Thymus (tissue), 11 donors: ENCODE measurements at regions not wholly inside any gene's neighbourhood (a gene's known extent, or its start where the extent isn't known, plus 50 kb on each side); places are given as distances from the start of the nearest gene placed in this dataset.

Experiments
- DNase-seq, 9 donors: peaks; one replicate each; pipeline ENCODE4 v3.0.0-alpha.2; 2013; ENCODE audit warnings: low spot score in 9 of 9, low read depth in 6 of 9, missing footprints in 1 of 9
- H3K27ac ChIP-seq, 2 donors: one replicate each; pipeline ENCODE4 v1.5.1; 2013; ENCODE audit warnings: control low read depth in 1 of 2, low read depth in 1 of 2, low read length in 1 of 2, mild to moderate bottlenecking in 1 of 2, moderate library complexity in 1 of 2
- H3K27me3 ChIP-seq, 2 donors: one replicate each; pipeline ENCODE4 v1.5.1; 2013; ENCODE audit warnings: low read length in 1 of 2; ENCODE audit not compliant: control insufficient read depth in 2 of 2, insufficient read depth in 1 of 2
- H3K36me3 ChIP-seq, 2 donors: one replicate each; pipeline ENCODE4 v1.5.1; 2013; ENCODE audit warnings: low read length in 1 of 2, mild to moderate bottlenecking in 1 of 2, moderate library complexity in 1 of 2; ENCODE audit not compliant: control insufficient read depth in 2 of 2, insufficient read depth in 2 of 2
- H3K4me1 ChIP-seq, 2 donors: one replicate each; pipeline ENCODE4 v1.5.1; 2013; ENCODE audit warnings: low read length in 2 of 2; ENCODE audit not compliant: control insufficient read depth in 2 of 2, insufficient read depth in 2 of 2
- H3K4me3 ChIP-seq, 2 donors: one replicate each; pipeline ENCODE4 v1.5.1; 2013; ENCODE audit warnings: low read length in 2 of 2, control low read depth in 1 of 2, mild to moderate bottlenecking in 1 of 2
- H3K9me3 ChIP-seq, 2 donors: one replicate each; pipeline ENCODE4 v1.5.1; 2013; ENCODE audit warnings: low read length in 1 of 2, mild to moderate bottlenecking in 1 of 2; ENCODE audit not compliant: control insufficient read depth in 2 of 2, insufficient read depth in 1 of 2
- WGBS: extraction: QIAGEN DNeasy Blood & Tissue Kit; methylation state at CpG from one replicate; pipeline ENCODE4 v1.1.7; 2013; 5-methylcytosine and 5-hydroxymethylcytosine counted together
- donor health status: healthy.

GRCh38 chr12:115207216-115207915 is 523.4 kb upstream of the TBX3 start:
- Histone ChIP-seq H3K4me1 (no peaks in the 10 kb centered on the region), H3K27ac (no peak overlapping the region), H3K27me3 (no peaks in the 10 kb centered on the region), H3K36me3 (no peaks in the 10 kb centered on the region), H3K9me3 (no peaks in the 10 kb centered on the region), H3K4me3 (no peak overlapping the region)
- WGBS, result 75% methylated on average over 6 of the region's 6 CpGs
- no peak for DNase-seq

- no peak for DNase-seq
- Histone ChIP-seq H3K9me3 (no peaks in the 10 kb centered on the region), H3K27ac (no peak overlapping the region), H3K4me3 (no peak overlapping the region), H3K27me3 (no peaks in the 10 kb centered on the region), H3K36me3 (no peaks in the 10 kb centered on the region), H3K4me1 (no peaks in the 10 kb centered on the region)
- WGBS, result 83% methylated on average over 5 of the region's 5 CpGs
Measured at GRCh38 chr12:115206801-115207200, 522.8 kb upstream of the TBX3 start.

GRCh38 chr12:115205755-115206308 is 521.9 kb upstream of the TBX3 start:
- Histone ChIP-seq H3K36me3 (no peaks in the 10 kb centered on the region), H3K4me3 (no peak overlapping the region), H3K27me3 (no peaks in the 10 kb centered on the region), H3K27ac (no peak overlapping the region), H3K9me3 (no peaks in the 10 kb centered on the region), H3K4me1 (no peaks in the 10 kb centered on the region)
- DNase-seq, result no peak
- 59% methylated on average over 6 of the region's 6 CpGs for WGBS

DNA sequence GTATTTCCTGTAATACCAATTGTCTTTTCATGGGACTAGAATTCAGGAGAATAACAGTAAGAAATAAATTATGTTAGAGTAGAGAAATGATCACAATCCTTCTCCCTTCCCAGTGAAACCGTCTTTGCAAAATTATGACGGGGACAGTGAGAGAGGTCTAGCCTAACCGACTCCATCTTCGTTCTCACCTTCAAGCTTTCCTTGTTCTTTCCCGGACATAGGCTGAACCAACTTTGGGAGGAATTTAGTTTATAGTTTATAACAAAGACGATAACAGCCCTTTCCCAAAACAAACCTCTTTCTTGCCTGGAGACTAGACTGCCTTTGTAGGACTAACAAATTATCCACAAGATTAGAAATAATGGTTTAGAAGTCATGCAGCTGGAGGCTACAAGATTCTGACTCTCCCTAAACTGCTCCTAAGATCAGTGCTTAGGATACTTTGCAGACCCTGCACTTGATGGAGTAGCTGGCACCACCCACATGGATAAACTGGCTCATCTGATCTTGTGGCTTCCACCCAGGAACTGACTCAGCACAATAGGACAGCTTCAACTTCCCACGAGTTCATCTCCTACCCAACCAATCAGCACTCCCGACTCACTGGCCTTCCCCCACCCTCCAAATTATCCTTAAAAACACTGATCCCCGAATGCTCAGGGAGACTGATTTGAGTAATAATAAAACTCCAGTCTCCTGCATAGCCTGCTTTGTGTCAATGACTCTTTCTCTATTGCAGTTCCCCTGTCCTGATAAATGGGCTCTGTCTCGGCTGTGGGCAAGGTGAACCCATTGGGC is 521.2 kb upstream of the TBX3 start:
- no peak overlapping the region for H3K4me3 ChIP-seq
- no peak overlapping the region for H3K27ac ChIP-seq
- WGBS, result 83% methylated on average over 10 of the region's 10 CpGs
- H3K9me3 ChIP-seq, result no peaks in the 10 kb centered on the region
- no peak for DNase-seq
- H3K27me3 ChIP-seq, result no peaks in the 10 kb centered on the region
- H3K36me3 ChIP-seq, result no peaks in the 10 kb centered on the region
- H3K4me1 ChIP-seq, result no peaks in the 10 kb centered on the region

GRCh38 chr12:115203701-115204100 is 519.7 kb upstream of the TBX3 start:
- DNase-seq, result no peak
- H3K4me1 ChIP-seq, result no peaks in the 10 kb centered on the region
- H3K36me3 ChIP-seq, result no peaks in the 10 kb centered on the region
- no peaks in the 10 kb centered on the region for H3K27me3 ChIP-seq
- H3K4me3 ChIP-seq, result no peak overlapping the region
- 55% methylated on average over 2 of the region's 2 CpGs for WGBS
- H3K9me3 ChIP-seq, result no peaks in the 10 kb centered on the region
- H3K27ac ChIP-seq, result no peak overlapping the region

GRCh38 chr12:115201966-115202365 is 518.0 kb upstream of the TBX3 start:
- Histone ChIP-seq H3K4me1 (no peaks in the 10 kb centered on the region), H3K4me3 (no peak overlapping the region), H3K27ac (no peak overlapping the region), H3K36me3 (no peaks in the 10 kb centered on the region), H3K27me3 (no peaks in the 10 kb centered on the region), H3K9me3 (no peaks in the 10 kb centered on the region)
- DNase-seq, result no peak
- WGBS, result 85% methylated on average over 3 of the region's 3 CpGs

DNA sequence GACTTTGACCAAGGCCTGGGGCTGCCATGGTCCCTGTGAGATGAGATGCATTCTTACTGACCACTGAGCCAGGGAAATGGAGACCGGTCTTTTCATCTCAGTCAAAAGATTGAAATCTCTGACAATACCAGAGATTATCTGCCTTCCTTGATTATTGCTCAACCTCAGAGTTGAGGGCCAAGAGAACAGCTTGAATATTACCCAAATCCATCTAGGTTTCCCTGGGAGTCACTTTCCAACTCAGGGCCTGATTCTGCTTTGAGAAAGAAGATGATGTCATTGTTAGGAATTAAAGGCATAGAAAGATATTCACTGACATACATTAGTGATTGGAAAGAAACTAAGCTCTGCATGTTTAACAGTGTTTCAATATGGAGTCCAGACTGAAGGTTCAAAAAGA is 515.9 kb upstream of the TBX3 start:
- Histone ChIP-seq H3K4me3 (no peak overlapping the region), H3K4me1 (no peaks in the 10 kb centered on the region), H3K27ac (no peak overlapping the region), H3K36me3 (no peaks in the 10 kb centered on the region), H3K27me3 (no peaks in the 10 kb centered on the region), H3K9me3 (no peaks in the 10 kb centered on the region)
- 98% methylated on average over 1 of the region's 1 CpG for WGBS
- no peak for DNase-seq

DNA sequence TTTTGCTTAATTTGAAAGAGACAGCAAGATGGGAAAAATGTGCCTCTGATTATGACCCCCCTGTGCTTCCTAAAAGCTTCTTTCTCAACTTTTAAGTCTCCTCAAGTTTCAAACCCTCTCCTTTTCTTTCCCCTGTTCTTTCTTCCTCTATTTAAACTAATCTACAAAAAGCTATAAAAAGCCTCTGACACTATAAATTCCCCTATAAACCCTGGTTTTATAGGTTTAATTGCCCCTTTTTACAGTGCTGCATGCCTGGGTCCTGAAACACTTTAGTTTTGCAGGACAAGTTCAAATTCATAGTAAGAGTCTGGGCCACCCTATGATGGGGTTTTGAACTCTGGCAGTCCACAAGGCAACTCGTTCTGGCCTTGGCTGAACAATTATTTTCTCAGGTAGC is 510.9 kb upstream of the TBX3 start:
- no peaks in the 10 kb centered on the region for H3K4me1 ChIP-seq
- no peak overlapping the region for H3K4me3 ChIP-seq
- DNase-seq, result no peak
- H3K9me3 ChIP-seq, result no peaks in the 10 kb centered on the region
- WGBS, result 88% methylated on average over 1 of the region's 1 CpG
- no peak overlapping the region for H3K27ac ChIP-seq
- no peaks in the 10 kb centered on the region for H3K36me3 ChIP-seq
- no peaks in the 10 kb centered on the region for H3K27me3 ChIP-seq

- no peaks in the 10 kb centered on the region for H3K4me1 ChIP-seq
Measured at GRCh38 chr12:115194448-115194847, 510.5 kb upstream of the TBX3 start.

More at GRCh38 chr12:115194448-115194847, 510.5 kb upstream of the TBX3 start:
- H3K36me3 ChIP-seq, result no peaks in the 10 kb centered on the region
- H3K27me3 ChIP-seq, result no peaks in the 10 kb centered on the region
- no peaks in the 10 kb centered on the region for H3K9me3 ChIP-seq
- WGBS, result 86% methylated on average over 5 of the region's 5 CpGs
- no peak overlapping the region for H3K4me3 ChIP-seq
- DNase-seq, result no peak
- H3K27ac ChIP-seq, result no peak overlapping the region
